ENCODE measurements at regions not wholly inside any gene's neighbourhood (a gene's known extent, or its start where the extent isn't known, plus 50 kb on each side); places are given as distances from the start of the nearest gene placed in this dataset.

DNA sequence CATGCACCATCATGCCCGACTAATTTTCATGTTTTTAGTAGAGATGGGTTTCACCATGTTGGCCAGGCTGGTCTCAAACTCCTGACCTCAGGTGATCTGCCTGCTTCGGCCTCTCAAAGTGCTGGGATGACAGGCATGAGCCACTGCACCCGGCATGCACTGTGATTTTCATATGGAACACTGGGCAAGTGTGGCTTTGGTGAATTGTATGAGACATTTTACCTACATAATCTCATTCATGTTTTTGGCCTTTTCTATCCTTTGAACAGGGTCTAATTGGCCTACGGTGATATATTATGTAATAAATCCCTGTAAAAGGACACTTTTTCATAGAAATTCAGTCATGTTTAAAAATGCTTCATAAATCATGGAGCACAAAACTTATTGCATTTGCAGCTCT, 128.7 kb upstream of the SEMA6A start:
- Mint-ChIP-seq H3K9me3 (peaks cover 27% of the 10 kb centered on the region), H3K27ac (no peak overlapping the region), H3K27me3 (ENCODE audit: insufficient read depth) (no peaks in the 10 kb centered on the region; the same call in 1 of the 2 replicates), H3K4me1 (ENCODE audit: low read depth) (no peaks in the 10 kb centered on the region), H3K36me3 (ENCODE audit: low read depth) (no peaks in the 10 kb centered on the region), H3K4me3 (no peak overlapping the region)
- TF ChIP-seq, protein P1, sequence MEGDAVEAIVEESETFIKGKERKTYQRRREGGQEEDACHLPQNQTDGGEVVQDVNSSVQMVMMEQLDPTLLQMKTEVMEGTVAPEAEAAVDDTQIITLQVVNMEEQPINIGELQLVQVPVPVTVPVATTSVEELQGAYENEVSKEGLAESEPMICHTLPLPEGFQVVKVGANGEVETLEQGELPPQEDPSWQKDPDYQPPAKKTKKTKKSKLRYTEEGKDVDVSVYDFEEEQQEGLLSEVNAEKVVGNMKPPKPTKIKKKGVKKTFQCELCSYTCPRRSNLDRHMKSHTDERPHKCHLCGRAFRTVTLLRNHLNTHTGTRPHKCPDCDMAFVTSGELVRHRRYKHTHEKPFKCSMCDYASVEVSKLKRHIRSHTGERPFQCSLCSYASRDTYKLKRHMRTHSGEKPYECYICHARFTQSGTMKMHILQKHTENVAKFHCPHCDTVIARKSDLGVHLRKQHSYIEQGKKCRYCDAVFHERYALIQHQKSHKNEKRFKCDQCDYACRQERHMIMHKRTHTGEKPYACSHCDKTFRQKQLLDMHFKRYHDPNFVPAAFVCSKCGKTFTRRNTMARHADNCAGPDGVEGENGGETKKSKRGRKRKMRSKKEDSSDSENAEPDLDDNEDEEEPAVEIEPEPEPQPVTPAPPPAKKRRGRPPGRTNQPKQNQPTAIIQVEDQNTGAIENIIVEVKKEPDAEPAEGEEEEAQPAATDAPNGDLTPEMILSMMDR (IDR thresholded peaks at IDR 0.05) = no peak
- DNase-seq = no peak

DNA sequence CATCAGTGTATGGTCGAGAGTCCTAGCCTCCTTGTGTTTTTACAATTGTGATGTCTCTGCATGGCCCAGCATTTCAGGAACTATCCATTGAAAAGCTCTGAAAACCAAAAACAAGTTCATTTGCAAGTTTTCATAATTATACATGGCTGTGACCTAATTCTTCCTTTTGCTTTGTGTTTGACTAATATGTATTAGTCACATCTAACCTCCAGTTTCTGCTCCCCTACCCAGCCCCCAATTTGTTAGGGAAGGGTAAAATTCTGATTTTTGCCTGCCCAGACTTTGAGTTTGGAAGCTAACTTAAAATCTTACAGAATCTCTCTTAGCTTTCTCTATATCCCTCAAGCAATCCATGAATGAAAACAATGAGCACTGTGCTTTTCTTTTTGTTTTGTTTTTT, 128.2 kb upstream of the SEMA6A start:
- TF ChIP-seq, protein P1 (IDR thresholded peaks at IDR 0.05) = no peak
- H3K4me1 Mint-ChIP-seq (ENCODE audit: low read depth) = no peaks in the 10 kb centered on the region
- no peaks in the 10 kb centered on the region for H3K36me3 Mint-ChIP-seq (ENCODE audit: low read depth)
- no peak overlapping the region for H3K27ac Mint-ChIP-seq
- H3K4me3 Mint-ChIP-seq = no peak overlapping the region
- H3K27me3 Mint-ChIP-seq (ENCODE audit: insufficient read depth) = no peaks in the 10 kb centered on the region; the same call in 1 of the 2 replicates
- no peak for DNase-seq
- peaks cover 28% of the 10 kb centered on the region for H3K9me3 Mint-ChIP-seq

DNA sequence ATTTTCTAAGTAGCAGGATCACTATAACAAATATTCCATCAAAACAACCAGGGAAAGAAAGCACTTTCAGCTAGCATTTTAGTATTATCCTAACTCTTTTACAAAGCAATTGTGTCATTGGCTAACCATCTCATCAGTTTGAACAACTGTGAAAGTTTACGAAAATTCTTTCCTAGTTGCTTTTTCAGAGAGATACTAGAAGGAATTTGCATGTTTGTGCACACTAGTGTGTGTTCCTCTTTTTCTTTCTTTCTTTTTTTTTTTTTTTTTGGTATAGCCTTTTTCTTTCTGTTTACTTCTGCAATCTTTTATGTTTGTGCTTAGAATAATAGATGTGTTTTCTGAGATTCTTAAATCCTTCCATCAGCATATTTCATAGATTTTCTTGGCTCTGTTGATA, 124.7 kb upstream of the SEMA6A start:
- Mint-ChIP-seq H3K4me1 (ENCODE audit: low read depth) (no peaks in the 10 kb centered on the region), H3K36me3 (ENCODE audit: low read depth) (no peaks in the 10 kb centered on the region), H3K9me3 (peaks cover 25% of the 10 kb centered on the region), H3K27ac (no peak overlapping the region), H3K27me3 (ENCODE audit: insufficient read depth) (no peaks in the 10 kb centered on the region), H3K4me3 (no peak overlapping the region)
- TF ChIP-seq, protein P1 (IDR thresholded peaks at IDR 0.05) = no peak
- no peak for DNase-seq

DNA sequence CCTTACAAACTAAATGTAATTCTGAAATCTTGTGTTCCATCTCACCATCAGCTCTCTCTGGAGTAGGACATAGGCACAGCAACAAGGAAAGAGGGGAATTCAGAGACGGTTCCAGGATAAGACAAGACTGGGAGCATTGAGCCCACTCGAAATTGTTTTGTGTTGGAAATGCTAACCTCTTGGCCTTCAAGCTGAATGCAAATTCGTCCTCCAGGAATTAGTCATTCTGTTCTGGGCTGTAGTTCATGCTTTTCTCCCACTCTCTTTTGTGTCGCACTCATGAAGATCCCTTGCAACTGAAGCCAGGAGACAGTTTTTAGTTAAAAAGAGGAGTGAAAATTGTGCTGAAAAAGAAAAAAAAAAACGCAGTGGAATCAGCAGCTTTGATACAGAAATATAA, 121.7 kb upstream of the SEMA6A start:
- Mint-ChIP-seq H3K36me3 (ENCODE audit: low read depth) (no peaks in the 10 kb centered on the region), H3K27ac (no peak overlapping the region), H3K4me3 (no peak overlapping the region), H3K27me3 (ENCODE audit: insufficient read depth) (no peaks in the 10 kb centered on the region), H3K4me1 (ENCODE audit: low read depth) (no peaks in the 10 kb centered on the region), H3K9me3 (peaks cover 18% of the 10 kb centered on the region)
- TF ChIP-seq, protein P1 (IDR thresholded peaks at IDR 0.05) = no peak
- DNase-seq = no peak

DNA sequence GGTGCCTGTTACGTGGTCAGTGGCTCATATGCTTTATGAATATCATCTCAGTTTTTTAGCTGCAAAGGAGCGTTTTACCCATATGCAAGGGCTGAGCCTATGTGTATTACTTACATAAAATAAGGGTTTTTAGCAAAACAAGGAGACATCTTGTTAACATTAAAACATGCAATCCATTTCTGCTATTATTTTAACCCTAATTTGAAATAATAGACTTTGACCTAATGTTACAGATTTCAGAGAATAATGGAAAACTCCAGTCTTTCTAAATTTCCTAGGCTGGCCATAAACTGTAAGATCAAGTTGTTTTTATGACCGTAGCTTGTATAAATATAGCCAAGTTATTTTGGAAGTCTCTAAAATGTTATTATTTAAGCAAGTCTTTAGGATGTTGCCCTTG, 121.1 kb upstream of the SEMA6A start:
- Mint-ChIP-seq H3K9me3 (peaks cover 16% of the 10 kb centered on the region), H3K27me3 (ENCODE audit: insufficient read depth) (no peaks in the 10 kb centered on the region), H3K27ac (no peak overlapping the region), H3K4me3 (no peak overlapping the region), H3K36me3 (ENCODE audit: low read depth) (no peaks in the 10 kb centered on the region), H3K4me1 (ENCODE audit: low read depth) (no peaks in the 10 kb centered on the region)
- TF ChIP-seq, protein P1 (IDR thresholded peaks at IDR 0.05) = no peak
- DNase-seq = no peak

DNA sequence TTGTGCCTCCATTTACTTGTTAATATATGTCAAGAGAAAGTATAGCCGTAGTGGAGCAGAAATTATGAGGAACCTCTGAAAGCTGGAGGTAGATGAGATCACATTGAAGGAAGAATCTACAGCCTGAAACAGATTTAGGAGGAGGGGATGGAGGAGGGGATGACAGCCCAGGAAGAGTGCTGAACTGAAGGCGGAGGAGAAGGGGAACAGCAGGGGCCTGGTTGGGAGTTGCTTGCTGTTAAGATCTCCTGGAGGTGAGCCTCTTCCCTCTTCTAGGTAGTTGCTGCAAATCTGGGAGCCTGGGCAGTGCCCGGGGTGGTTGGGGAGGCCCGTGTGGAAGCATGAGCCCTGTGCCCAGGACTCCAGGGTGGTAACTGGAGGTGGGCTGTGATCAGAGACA, 111.8 kb upstream of the SEMA6A start:
- Mint-ChIP-seq H3K27ac (no peak overlapping the region), H3K4me1 (ENCODE audit: low read depth) (no peaks in the 10 kb centered on the region), H3K4me3 (no peak overlapping the region), H3K36me3 (ENCODE audit: low read depth) (no peaks in the 10 kb centered on the region), H3K27me3 (ENCODE audit: insufficient read depth) (no peaks in the 10 kb centered on the region), H3K9me3 (peaks cover 34% of the 10 kb centered on the region)
- no peak for DNase-seq
- TF ChIP-seq, protein P1 (IDR thresholded peaks at IDR 0.05) = no peak

All from HFFc6 (cell line).